Hepatocyte (in vitro differentiated cells): ENCODE measurements at regions not wholly inside any gene's neighbourhood (a gene's known extent, or its start where the extent isn't known, plus 50 kb on each side); places are given as distances from the start of the nearest gene placed in this dataset.

Experiments
- DNase-seq: peaks from one replicate; pipeline ENCODE4 v3.0.0-alpha.2; 2016; ENCODE audit warnings: low spot score
- H2AFZ ChIP-seq: fragments of 200-600 bp; sonication (generic); 2 replicates; pipeline ENCODE4 v1.6.0; 2016; ENCODE audit warnings: antibody characterized with exemption, mild to moderate bottlenecking
- H3K27ac ChIP-seq: fragments of 200-600 bp; sonication (generic); 2 replicates; pipeline ENCODE4 v1.5.1; 2016; ENCODE audit warnings: mild to moderate bottlenecking
- H3K27me3 ChIP-seq: fragments of 200-600 bp; sonication (generic); 2 replicates; pipeline ENCODE4 v1.6.1; 2016
- H3K36me3 ChIP-seq: fragments of 200-600 bp; sonication (generic); replicated peaks from 2 replicates; pipeline ENCODE4 v1.5.1; 2016; ENCODE audit warnings: low read depth; ENCODE audit not compliant: insufficient read depth
- H3K4me1 ChIP-seq: fragments of 200-600 bp; sonication (generic); 2 replicates; pipeline ENCODE4 v1.5.1; 2016; ENCODE audit warnings: mild to moderate bottlenecking, moderate library complexity; ENCODE audit not compliant: insufficient read depth
- H3K4me2 ChIP-seq: fragments of 200-600 bp; sonication (generic); 2 replicates; pipeline ENCODE4 v1.6.0; 2016
- H3K4me3 ChIP-seq: fragments of 200-600 bp; sonication (generic); 2 replicates; pipeline ENCODE4 v1.5.1; 2016; ENCODE audit warnings: mild to moderate bottlenecking
- H3K79me2 ChIP-seq: fragments of 200-600 bp; sonication (generic); 2 replicates; pipeline ENCODE4 v1.6.0; 2017; ENCODE audit warnings: mild to moderate bottlenecking
- H3K9me2 ChIP-seq: fragments of 200-600 bp; sonication (generic); replicated peaks from 2 replicates; pipeline ENCODE4 v1.6.0; 2017; ENCODE audit warnings: mild to moderate bottlenecking; ENCODE audit not compliant: insufficient read depth
- H3K9me3 ChIP-seq: fragments of 200-600 bp; sonication (generic); 2 replicates; pipeline ENCODE4 v1.5.1; 2016; ENCODE audit warnings: low read depth, mild to moderate bottlenecking
- H4K20me1 ChIP-seq: fragments of 200-600 bp; sonication (generic); 2 replicates; pipeline ENCODE4 v1.6.0; 2016; ENCODE audit warnings: mild to moderate bottlenecking; ENCODE audit not compliant: insufficient read depth, poor library complexity, severe bottlenecking
- EZH2 ChIP-seq: fragments of 200-600 bp; sonication (generic); IDR thresholded peaks from 2 replicates; pipeline ENCODE4 v1.6.1; 2016; ENCODE audit warnings: antibody characterized with exemption, mild to moderate bottlenecking, borderline replicate concordance
- EZH2phosphoT487 ChIP-seq: fragments of 200-600 bp; sonication (generic); IDR thresholded peaks from one replicate; pipeline ENCODE4 v1.6.1; 2018; ENCODE audit warnings: antibody characterized with exemption, mild to moderate bottlenecking, low read depth, moderate library complexity; ENCODE audit not compliant: unreplicated experiment, severe bottlenecking
- WGBS: methylation state at CpG from one replicate; pipeline ENCODE4 v1.1.6; 2016; ENCODE audit warnings: low lambda C conversion rate; ENCODE audit errors: missing lambda C conversion rate; 5-methylcytosine and 5-hydroxymethylcytosine counted together
- TF ChIP-seq, protein P1 (sequence below): fragments of 200-600 bp; sonication (generic); IDR thresholded peaks from 2 replicates; pipeline ENCODE4 v1.5.1; 2016; ENCODE audit warnings: antibody characterized with exemption, mild to moderate bottlenecking; ENCODE audit not compliant: poor library complexity

GRCh38 chr6:82761674-82762345 is 303.8 kb downstream of the UBE3D start:
- Histone ChIP-seq H3K36me3 (no peaks in the 10 kb centered on the region), H3K27ac (no peak overlapping the region), H2AFZ (no peak overlapping the region), H3K9me3 (no peaks in the 10 kb centered on the region), H3K4me1 (no peaks in the 10 kb centered on the region), H3K4me2 (no peak overlapping the region), H3K9me2 (no peaks in the 10 kb centered on the region), H3K79me2 (no peaks in the 10 kb centered on the region), H4K20me1 (no peaks in the 10 kb centered on the region), H3K4me3 (no peak overlapping the region), H3K27me3 (no peaks in the 10 kb centered on the region)
- TF ChIP-seq EZH2phosphoT487 (no peak), EZH2 (no peak)
- TF ChIP-seq, protein P1, sequence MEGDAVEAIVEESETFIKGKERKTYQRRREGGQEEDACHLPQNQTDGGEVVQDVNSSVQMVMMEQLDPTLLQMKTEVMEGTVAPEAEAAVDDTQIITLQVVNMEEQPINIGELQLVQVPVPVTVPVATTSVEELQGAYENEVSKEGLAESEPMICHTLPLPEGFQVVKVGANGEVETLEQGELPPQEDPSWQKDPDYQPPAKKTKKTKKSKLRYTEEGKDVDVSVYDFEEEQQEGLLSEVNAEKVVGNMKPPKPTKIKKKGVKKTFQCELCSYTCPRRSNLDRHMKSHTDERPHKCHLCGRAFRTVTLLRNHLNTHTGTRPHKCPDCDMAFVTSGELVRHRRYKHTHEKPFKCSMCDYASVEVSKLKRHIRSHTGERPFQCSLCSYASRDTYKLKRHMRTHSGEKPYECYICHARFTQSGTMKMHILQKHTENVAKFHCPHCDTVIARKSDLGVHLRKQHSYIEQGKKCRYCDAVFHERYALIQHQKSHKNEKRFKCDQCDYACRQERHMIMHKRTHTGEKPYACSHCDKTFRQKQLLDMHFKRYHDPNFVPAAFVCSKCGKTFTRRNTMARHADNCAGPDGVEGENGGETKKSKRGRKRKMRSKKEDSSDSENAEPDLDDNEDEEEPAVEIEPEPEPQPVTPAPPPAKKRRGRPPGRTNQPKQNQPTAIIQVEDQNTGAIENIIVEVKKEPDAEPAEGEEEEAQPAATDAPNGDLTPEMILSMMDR = no peak
- DNase-seq = no peak
- 85% methylated on average over 2 of the region's 2 CpGs for WGBS

GRCh38 chr6:82766476-82766875 is 299.2 kb downstream of the UBE3D start:
- Histone ChIP-seq H3K9me2 (no peaks in the 10 kb centered on the region), H3K79me2 (no peaks in the 10 kb centered on the region), H3K27ac (no peak overlapping the region), H3K36me3 (no peaks in the 10 kb centered on the region), H4K20me1 (no peaks in the 10 kb centered on the region), H3K4me3 (no peak overlapping the region), H3K9me3 (no peaks in the 10 kb centered on the region), H3K4me1 (no peaks in the 10 kb centered on the region), H3K27me3 (no peaks in the 10 kb centered on the region), H2AFZ (no peak overlapping the region), H3K4me2 (no peak overlapping the region)
- TF ChIP-seq, protein P1 = no peak
- TF ChIP-seq EZH2 (no peak), EZH2phosphoT487 (no peak)
- 94% methylated on average over 1 of the region's 1 CpG for WGBS
- DNase-seq = no peak

GRCh38 chr6:82767037-82767436 is 298.6 kb downstream of the UBE3D start:
- H4K20me1 ChIP-seq = no peaks in the 10 kb centered on the region
- H3K79me2 ChIP-seq = no peaks in the 10 kb centered on the region
- no peaks in the 10 kb centered on the region for H3K9me2 ChIP-seq
- TF ChIP-seq EZH2 (no peak), EZH2phosphoT487 (no peak)
- TF ChIP-seq, protein P1 = no peak
- no peaks in the 10 kb centered on the region for H3K9me3 ChIP-seq
- WGBS = 90% methylated on average over 5 of the region's 5 CpGs
- no peaks in the 10 kb centered on the region for H3K4me1 ChIP-seq
- H3K36me3 ChIP-seq = no peaks in the 10 kb centered on the region
- no peak overlapping the region for H3K4me2 ChIP-seq
- DNase-seq = no peak
- no peak overlapping the region for H3K4me3 ChIP-seq
- H2AFZ ChIP-seq = no peak overlapping the region
- no peak overlapping the region for H3K27ac ChIP-seq
- no peaks in the 10 kb centered on the region for H3K27me3 ChIP-seq
